K562 (cell line): ENCODE measurements at regions not wholly inside any gene's neighbourhood (a gene's known extent, or its start where the extent isn't known, plus 50 kb on each side); places are given as distances from the start of the nearest gene placed in this dataset.

ENCODE experiments used
- ATAC-seq: fragments of 200-7000 bp; cut with Tn5 transposase; 3 replicates; pipeline ENCODE4 v1.9.1; 2020; ENCODE audit warnings: moderate library complexity
- BruUV-seq: library from RNA; stranded (reverse); fragments of 400-500 nt; replicated peaks from 2 replicates; lab custom pipeline; 2021; lab: Mats Ljungman, UMichigan
- CTCF ChIA-PET: fragments of 300-600 bp; formaldehyde crosslinking; extraction: SDS; loops from one replicate; lab custom pipeline; 2021; ENCODE audit warnings: low intra/inter-chr PET ratio; lab: Yijun Ruan, JAX
- POLR2A ChIA-PET: fragments of 300-600, 350-650 bp; sonication (Branson Sonifier 250); formaldehyde crosslinking; extraction: SDS; loops from one replicate; lab custom pipeline; 2021; ENCODE audit warnings: antibody characterized with exemption, inconsistent platforms; lab: Yijun Ruan, JAX
- DNase-seq, 4 experiments: peaks; one replicate each; pipeline versions ENCODE4 v3.0.0 to v3.0.0-alpha.2; 2011 to 2018; ENCODE audit warnings: low spot score in 3 of 4, mixed read lengths in 3 of 4; ENCODE audit errors: extremely low read depth in 1 of 4
- FAIRE-seq: peaks from 2 replicates; lab custom pipeline; 2011; peaks lifted over from hg19 to GRCh38; lab: Jason Lieb, UNC
- H2AFZ ChIP-seq: 2 replicates; pipeline ENCODE4 v1.6.0; 2011; ENCODE audit warnings: low read depth, low read length, control low read depth, inconsistent platforms
- H3K27ac ChIP-seq: fragments of 200-600 bp; 3 replicates; pipeline ENCODE4 v1.8.0; 2011; ENCODE audit warnings: low read depth, mild to moderate bottlenecking, control low read depth, inconsistent platforms, low read length, moderate library complexity, mixed read lengths; ENCODE audit errors: extremely low read depth
- H3K27me3 ChIP-seq, 2 experiments: fragments of 300-600 bp in 1 of 2; 2 replicates in 1 of 2; 3 replicates in 1 of 2; pipeline versions ENCODE4 v1.6.0 to v1.8.0; 2011; ENCODE audit warnings: inconsistent platforms in 2 of 2, low read length in 2 of 2, mild to moderate bottlenecking in 1 of 2, mixed read lengths in 1 of 2, moderate library complexity in 1 of 2; ENCODE audit not compliant: control insufficient read depth in 2 of 2, insufficient read depth in 2 of 2
- H3K36me3 ChIP-seq: fragments of 300-600 bp; 3 replicates; pipeline ENCODE4 v1.8.0; 2011; ENCODE audit warnings: mild to moderate bottlenecking, low read length, inconsistent platforms; ENCODE audit not compliant: control insufficient read depth, insufficient read depth
- H3K4me1 ChIP-seq, 2 experiments: fragments of 200-600 bp in 1 of 2; replicated peaks in 1 of 2; 2 replicates in 1 of 2; 3 replicates in 1 of 2; pipeline versions ENCODE4 v1.5.1 to v1.8.0; 2011; ENCODE audit warnings: inconsistent platforms in 2 of 2, low read length in 2 of 2, mild to moderate bottlenecking in 1 of 2, mixed read lengths in 1 of 2, moderate library complexity in 1 of 2; ENCODE audit not compliant: control insufficient read depth in 2 of 2, insufficient read depth in 2 of 2
- H3K4me2 ChIP-seq: 2 replicates; pipeline ENCODE4 v1.6.1; 2011; ENCODE audit warnings: low read length, control low read depth, inconsistent platforms, mixed read lengths; ENCODE audit not compliant: insufficient read depth
- H3K4me3 ChIP-seq: fragments of 200-600 bp; sonication (generic), shearing (Covaris generic); 2 replicates; pipeline ENCODE4 v1.5.1; 2016; ENCODE audit warnings: control low read depth, inconsistent platforms
- H3K79me2 ChIP-seq: fragments of 200-600 bp; 3 replicates; pipeline ENCODE4 v1.8.0; 2011; ENCODE audit warnings: low read length, inconsistent platforms; ENCODE audit not compliant: control insufficient read depth, insufficient read depth
- H3K9ac ChIP-seq, 2 experiments: 2 replicates each; pipeline versions ENCODE4 v1.6.0 to v1.6.1; 2011; ENCODE audit warnings: low read depth in 2 of 2, low read length in 2 of 2, control low read depth in 1 of 2, inconsistent platforms in 1 of 2, mild to moderate bottlenecking in 1 of 2, mixed read lengths in 1 of 2; ENCODE audit not compliant: insufficient read depth in 1 of 2
- H3K9me1 ChIP-seq: one replicate; pipeline ENCODE4 v1.6.0; 2011; ENCODE audit warnings: inconsistent platforms, mild to moderate bottlenecking, low read length, moderate library complexity; ENCODE audit not compliant: control insufficient read depth, insufficient read depth
- H3K9me3 ChIP-seq: replicated peaks from 2 replicates; pipeline ENCODE4 v1.5.1; 2011; ENCODE audit warnings: low read depth, low read length, inconsistent platforms; ENCODE audit not compliant: control insufficient read depth, insufficient read depth
- H4K20me1 ChIP-seq: replicated peaks from 2 replicates; pipeline ENCODE4 v1.6.1; 2011; ENCODE audit warnings: low read length, inconsistent platforms, mixed read lengths; ENCODE audit not compliant: control insufficient read depth, insufficient read depth
- BRCA1 ChIP-seq, 2 experiments: fragments of 450-650 bp in 1 of 2; sonication (generic) in 1 of 2; formaldehyde crosslinking in 1 of 2; IDR thresholded peaks; 2 replicates each; pipeline versions ENCODE4 v1.5.0 to v1.6.1; 2017 to 2020; ENCODE audit warnings: mild to moderate bottlenecking in 1 of 2, missing genetic modification reagents in 1 of 2
- CREB3L1 ChIP-seq: fragments of 450-650 bp; IDR thresholded peaks from 2 replicates; pipeline ENCODE4 v1.6.1; 2014; ENCODE audit warnings: low read depth, mild to moderate bottlenecking, moderate library complexity, borderline replicate concordance
- CREB5 ChIP-seq: fragments of 250-450 bp; sonication (Bioruptor Pico); IDR thresholded peaks from 2 replicates; pipeline ENCODE4 v1.5.0; 2020; ENCODE audit warnings: mild to moderate bottlenecking
- EGR1 ChIP-seq: fragments of 450-650 bp; conservative IDR thresholded peaks from 2 replicates; pipeline ENCODE4 v1.6.1; 2017; ENCODE audit warnings: mild to moderate bottlenecking
- NFE2L1 ChIP-seq: fragments of 450-650 bp; IDR thresholded peaks from 2 replicates; pipeline ENCODE4 v1.6.1; 2016; ENCODE audit warnings: missing genetic modification characterization, low read depth, mild to moderate bottlenecking, missing compliant biosample characterization, moderate library complexity, borderline replicate concordance
- POLR2A ChIP-seq: fragments of 450-650 bp; conservative IDR thresholded peaks from 2 replicates; pipeline ENCODE4 v1.6.1; 2016
- PRDM10 ChIP-seq: fragments of 450-650 bp; IDR thresholded peaks from 2 replicates; pipeline ENCODE4 v1.6.1; 2018; ENCODE audit not compliant: partially characterized antibody
- RNF2 ChIP-seq: sonication (generic); IDR thresholded peaks from 2 replicates; pipeline ENCODE4 v1.6.1; 2016
- SRSF1 ChIP-seq: fragments of 200-400 bp; formaldehyde crosslinking; IDR thresholded peaks from 2 replicates; pipeline ENCODE4 v1.6.1; 2017; ENCODE audit warnings: mild to moderate bottlenecking, low read depth, low read length, moderate library complexity
- ZKSCAN8 ChIP-seq: fragments of 200-800 bp; sonication (Bioruptor generic); IDR thresholded peaks from 2 replicates; pipeline ENCODE4 v1.6.1; 2016; ENCODE audit warnings: missing genetic modification characterization, missing compliant biosample characterization
- ZNF140 ChIP-seq: fragments of 250-450 bp; sonication (Bioruptor Pico); IDR thresholded peaks from 2 replicates; pipeline ENCODE4 v1.8.0; 2021; ENCODE audit warnings: moderate library complexity, mild to moderate bottlenecking, inconsistent platforms
- ZNF280A ChIP-seq: fragments of 450-650 bp; IDR thresholded peaks from 2 replicates; pipeline ENCODE4 v1.6.1; 2018; ENCODE audit warnings: mild to moderate bottlenecking, low read depth; ENCODE audit not compliant: partially characterized antibody
- ZNF3 ChIP-seq: fragments of 250-450 bp; sonication (Bioruptor Pico); IDR thresholded peaks from 2 replicates; pipeline ENCODE4 v1.5.0; 2021; ENCODE audit warnings: mild to moderate bottlenecking, moderate library complexity
- ZSCAN29 ChIP-seq: fragments of 450-650 bp; IDR thresholded peaks from 2 replicates; pipeline ENCODE4 v1.6.1; 2017
- WGBS: fragments of 100-300 bp; shearing (Covaris generic); methylation state at CpG from one replicate; pipeline ENCODE4 v1.1.6; 2016; ENCODE audit warnings: low coverage, mixed read lengths; ENCODE audit not compliant: insufficient coverage; ENCODE audit errors: missing lambda C conversion rate; 5-methylcytosine and 5-hydroxymethylcytosine counted together
- in situ Hi-C: fragments of 300-500 bp; cut with MboI; formaldehyde crosslinking; loops from 4 replicates; pipeline ENCODE4 v1.15.0; 2018; ENCODE audit warnings: inconsistent platforms, mixed read lengths
- intact Hi-C: fragments of 100-400 bp; cut with micrococcal nuclease; formaldehyde crosslinking; loops from 2 replicates; pipeline ENCODE4 v1.14.2; 2022

DNA sequence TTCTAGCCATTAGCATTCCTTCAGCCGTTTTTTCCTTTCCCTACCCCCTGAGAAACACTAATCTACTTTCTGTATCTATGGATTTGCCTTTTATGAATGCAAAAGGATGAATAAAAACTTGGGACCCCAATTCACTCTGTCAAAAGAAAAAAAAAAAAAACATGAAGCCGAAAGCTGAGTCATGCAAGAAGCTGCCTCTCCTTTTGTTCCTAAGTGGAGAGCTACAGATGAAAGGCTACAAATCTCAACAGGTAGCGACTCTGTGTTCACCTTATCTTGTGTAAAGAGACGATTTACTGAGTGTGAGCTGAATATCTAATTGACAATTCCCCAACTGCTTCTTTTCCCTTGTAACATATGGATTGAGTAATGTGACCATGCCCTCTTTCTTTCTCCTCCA is 1072.8 kb downstream of the UQCRFS1 start:
- FAIRE-seq (no peak), ATAC-seq (no peak), DNase-seq (no peak)
- Histone ChIP-seq H2AFZ (no peak overlapping the region), H3K27ac (no peak overlapping the region), H3K36me3 (no peaks in the 10 kb centered on the region), H3K9me1 (no peaks in the 10 kb centered on the region), H3K4me1 (no peaks in the 10 kb centered on the region), H3K79me2 (no peaks in the 10 kb centered on the region), H3K4me2 (no peak overlapping the region), H3K27me3 (no peaks in the 10 kb centered on the region), H3K9ac (no peak overlapping the region), H3K4me3 (no peak overlapping the region), H4K20me1 (no peaks in the 10 kb centered on the region), H3K9me3 (no peaks in the 10 kb centered on the region)
- in situ Hi-C loops, result no loop called here
- no TSS peak for BruUV-seq
- intact Hi-C loops, result no loop called here
- CTCF ChIA-PET, result no interaction called here
- POLR2A ChIA-PET, result interaction anchor here (0.6 to 0.7 kb wide), 3 partner anchors 226 to 1076 kb away, joined by 3 read pairs; no protein-coding TSS in a partner anchor
- 7% methylated on average over 4 of the region's 4 CpGs for WGBS
- TF ChIP-seq PRDM10 (no peak), BRCA1 (IDR thresholded peaks at IDR 0.05) (no peak), BRCA1 (CRISPR knock-in tag; IDR thresholded peaks at IDR 0.05) (no peak), POLR2A (no peak), CREB5 (CRISPR knock-in tag) (no peak), NFE2L1 (tag) (no peak), ZNF280A (no peak), ZKSCAN8 (no peak), SRSF1 (no peak), EGR1 (no peak), ZNF3 (CRISPR knock-in tag) (no peak), RNF2 (no peak), ZSCAN29 (no peak), ZNF140 (CRISPR knock-in tag) (no peak), CREB3L1 (no peak)
